Mucosa of descending colon (tissue), 3 donors: ENCODE measurements at regions not wholly inside any gene's neighbourhood (a gene's known extent, or its start where the extent isn't known, plus 50 kb on each side); places are given as distances from the start of the nearest gene placed in this dataset.
"Not testable (repeated sequence)": the region's sequence is repeated elsewhere in the genome, so short reads cannot be mapped to it uniquely, and the experiment has no call there.

Experiments
- ATAC-seq: fragments of 200-7000 bp; cut with Tn5 transposase; one replicate; pipeline ENCODE4 v1.9.1; 2020; ENCODE audit warnings: mild to moderate bottlenecking, moderate library complexity
- DNase-seq, 3 donors: peaks; one replicate each; pipeline ENCODE4 v3.0.0-alpha.2; 2020
- H3K36me3 ChIP-seq: fragments of 200-600 bp; one replicate; pipeline ENCODE4 v1.8.0; 2021; ENCODE audit warnings: low read depth, mild to moderate bottlenecking
- H3K4me1 ChIP-seq: fragments of 200-600 bp; one replicate; pipeline ENCODE4 v1.8.0; 2021; ENCODE audit warnings: low read depth, mild to moderate bottlenecking
- H3K4me3 ChIP-seq: fragments of 200-600 bp; one replicate; pipeline ENCODE4 v1.8.0; 2021; ENCODE audit warnings: mild to moderate bottlenecking
- H3K9me3 ChIP-seq: fragments of 200-600 bp; one replicate; pipeline ENCODE4 v1.8.0; 2021; ENCODE audit warnings: mild to moderate bottlenecking
- CTCF ChIP-seq: fragments of 200-600 bp; IDR thresholded peaks from one replicate; pipeline ENCODE4 v1.8.0; 2022; ENCODE audit warnings: antibody characterized with exemption, mild to moderate bottlenecking
- intact Hi-C, 2 donors: fragments of 100-400 bp; cut with DNase I in 1 of 2; cut with micrococcal nuclease in 1 of 2; formaldehyde crosslinking; loops; one replicate each; pipeline versions ENCODE4 v1.11.0 to v1.11.1; 2022; cut with DNase I, micrococcal nuclease
- donor health status: DM: no; HTN: no; CAD: no; lungs with moderate emphysema.
- donor health status: DM: no; HTN: no; CAD: no.
- donor health status: DM: no; HTN: yes; CAD: no.

GRCh38 chr19:56912401-56913112 lies 72.0 kb upstream of the PEG3 start:
- TF ChIP-seq CTCF: no peak
- intact Hi-C loops: no loop called here

GRCh38 chr19:56913113-56913455 lies 72.6 kb upstream of the PEG3 start:
- H3K4me3 ChIP-seq, ATAC-seq, DNase-seq, H3K36me3 ChIP-seq, H3K4me1 ChIP-seq, intact Hi-C loops: not testable (repeated sequence)
- peaks cover 63% of the 10 kb centered on the region for H3K9me3 ChIP-seq

More at GRCh38 chr19:56912401-56913112, 72.0 kb upstream of the PEG3 start:
- peaks cover 67% of the 10 kb centered on the region for H3K9me3 ChIP-seq
- no peaks in the 10 kb centered on the region for H3K36me3 ChIP-seq
- H3K4me3 ChIP-seq: no peak overlapping the region
- H3K4me1 ChIP-seq: no peaks in the 10 kb centered on the region
- ATAC-seq: no peak
- DNase-seq: no peak

GRCh38 chr19:56916528-56916927 lies 76.0 kb upstream of the PEG3 start:
- Histone ChIP-seq H3K4me3 (no peak overlapping the region), H3K9me3 (peaks cover 62% of the 10 kb centered on the region), H3K4me1 (no peaks in the 10 kb centered on the region), H3K36me3 (no peaks in the 10 kb centered on the region)
- no peak for ATAC-seq
- TF ChIP-seq CTCF: no peak
- no peak for DNase-seq
- intact Hi-C loops: no loop called here

- no peak for TF ChIP-seq CTCF
- DNase-seq (no peak), ATAC-seq (no peak)
- H3K9me3 ChIP-seq: peaks cover 63% of the 10 kb centered on the region
- intact Hi-C loops: no loop called here
- no peak overlapping the region for H3K4me3 ChIP-seq
- H3K36me3 ChIP-seq: no peaks in the 10 kb centered on the region
- no peaks in the 10 kb centered on the region for H3K4me1 ChIP-seq
Measured at GRCh38 chr19:56917529-56917928, 77.0 kb upstream of the PEG3 start.

- no peak for TF ChIP-seq CTCF
- no peaks in the 10 kb centered on the region for H3K4me1 ChIP-seq
- intact Hi-C loops: no loop called here
- no peak for ATAC-seq
- H3K9me3 ChIP-seq: peaks cover 62% of the 10 kb centered on the region
- H3K36me3 ChIP-seq: no peaks in the 10 kb centered on the region
- H3K4me3 ChIP-seq: no peak overlapping the region
- no peak for DNase-seq
Measured at GRCh38 chr19:56917998-56918397, 77.5 kb upstream of the PEG3 start.

- ATAC-seq (no peak), DNase-seq (no peak)
- peaks cover 62% of the 10 kb centered on the region for H3K9me3 ChIP-seq
- H3K4me3 ChIP-seq: no peak overlapping the region
- no peak for TF ChIP-seq CTCF
- no peaks in the 10 kb centered on the region for H3K36me3 ChIP-seq
- no peaks in the 10 kb centered on the region for H3K4me1 ChIP-seq
- intact Hi-C loops: no loop called here
Measured at GRCh38 chr19:56918682-56919307, 78.3 kb upstream of the PEG3 start.
